Stimulated activated CD4-positive, alpha-beta T cell treated with anti-CD3 and anti-CD28 coated beads, Interleukin-2, amount 100 ng/mL, for 48 hours (primary cell): ENCODE measurements at regions not wholly inside any gene's neighbourhood (a gene's known extent, or its start where the extent isn't known, plus 50 kb on each side); places are given as distances from the start of the nearest gene placed in this dataset.
"Not testable (repeated sequence)": the region's sequence is repeated elsewhere in the genome, so short reads cannot be mapped to it uniquely, and the experiment has no call there.

Experiments
- DNase-seq, 2 donors: peaks; one replicate each; pipeline ENCODE4 v3.0.0-alpha.2; 2020

- DNase-seq = no peak
Observed at GRCh38 chr3:152583963-152584362, 251.0 kb upstream of the P2RY1 start.

DNA sequence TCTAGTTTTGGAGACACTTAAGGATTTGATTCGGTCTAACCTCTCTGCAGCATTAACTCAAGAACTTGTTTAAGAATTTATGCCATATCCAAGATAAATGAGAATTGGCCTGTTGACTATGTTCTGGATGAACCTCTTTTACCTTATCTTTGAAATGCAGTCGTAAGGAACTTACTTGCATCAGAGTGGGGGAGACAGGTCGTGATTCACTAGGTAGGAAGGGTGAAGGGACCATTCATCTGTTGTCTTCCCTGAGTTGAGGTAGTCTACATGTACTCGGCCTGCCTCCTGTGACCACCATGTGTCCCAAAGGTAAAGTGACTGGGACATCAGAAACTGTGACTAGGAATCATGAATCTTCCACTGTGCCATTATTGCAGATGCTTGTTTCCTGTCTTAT lies 248.0 kb upstream of the P2RY1 start:
- DNase-seq = no peak

GRCh38 chr3:152587861-152588260 lies 247.1 kb upstream of the P2RY1 start:
- DNase-seq = no peak

- DNase-seq = no peak
Observed at GRCh38 chr3:152589644-152590043, 245.3 kb upstream of the P2RY1 start.

- DNase-seq = no peak
Observed at GRCh38 chr3:152591515-152591914, 243.4 kb upstream of the P2RY1 start.

- DNase-seq = no peak
Observed at GRCh38 chr3:152593242-152593641, 241.7 kb upstream of the P2RY1 start.

DNA sequence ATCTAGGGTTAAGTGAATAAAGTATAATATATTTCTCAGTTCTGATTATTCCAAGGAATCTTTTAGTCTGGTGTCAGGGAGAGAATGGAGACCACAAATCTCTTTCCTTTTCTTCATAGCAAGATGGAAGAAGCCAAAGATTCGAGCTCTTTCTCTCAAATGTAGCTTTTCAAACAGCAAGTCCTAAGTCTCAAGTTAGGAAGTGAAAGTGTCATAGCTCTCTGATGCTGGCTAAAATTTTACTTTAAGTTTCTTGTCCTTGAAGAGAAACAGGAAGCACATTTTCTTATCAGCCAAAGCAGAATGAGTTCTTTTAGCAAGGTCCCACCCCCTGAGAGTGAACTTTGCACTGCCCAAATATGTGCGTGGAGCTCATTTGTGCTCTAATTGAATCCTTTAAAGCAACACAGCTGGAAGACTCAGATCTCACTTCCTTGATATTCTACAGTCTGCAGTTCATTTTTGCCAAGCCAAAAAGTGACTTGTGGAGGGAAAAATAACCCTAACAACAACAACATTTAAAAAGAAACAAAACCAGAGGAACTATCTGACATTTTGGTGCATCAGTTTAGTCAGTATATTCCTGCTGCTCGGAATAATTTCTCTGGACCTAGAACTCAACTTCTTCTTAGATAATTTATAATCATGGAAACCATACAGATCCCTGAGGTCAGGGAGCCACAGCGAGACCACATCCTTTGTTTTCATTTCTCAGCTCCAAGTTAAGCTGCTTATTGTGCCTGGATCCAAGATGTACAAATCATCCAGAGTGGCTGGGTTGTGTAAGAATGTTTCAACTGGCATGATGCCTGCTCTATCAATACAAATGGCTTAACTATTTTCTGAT lies 238.7 kb upstream of the P2RY1 start:
- DNase-seq = no peak

GRCh38 chr3:152596832-152597231 lies 238.1 kb upstream of the P2RY1 start:
- DNase-seq = not testable (repeated sequence)

DNA sequence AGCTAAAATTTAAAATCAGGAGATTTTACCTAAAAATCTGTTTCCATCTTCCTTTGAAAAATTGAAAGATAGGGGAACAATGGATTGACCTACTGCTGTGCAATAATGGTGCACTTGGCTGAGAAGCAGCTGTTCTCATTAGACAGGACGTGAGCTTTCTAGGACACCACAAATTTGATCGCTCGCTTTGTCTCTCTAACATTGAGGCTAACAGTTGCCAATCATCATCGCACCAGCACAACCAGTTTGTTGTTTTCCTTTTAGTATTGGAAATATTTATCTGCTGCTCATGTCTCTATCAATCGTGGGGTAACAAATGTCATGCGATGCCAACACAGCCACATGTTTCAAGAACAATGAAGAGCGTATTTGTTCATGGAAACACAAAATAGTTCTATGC lies 228.8 kb upstream of the P2RY1 start:
- DNase-seq = no peak

GRCh38 chr3:152607179-152607578 lies 227.8 kb upstream of the P2RY1 start:
- DNase-seq = no peak

DNA sequence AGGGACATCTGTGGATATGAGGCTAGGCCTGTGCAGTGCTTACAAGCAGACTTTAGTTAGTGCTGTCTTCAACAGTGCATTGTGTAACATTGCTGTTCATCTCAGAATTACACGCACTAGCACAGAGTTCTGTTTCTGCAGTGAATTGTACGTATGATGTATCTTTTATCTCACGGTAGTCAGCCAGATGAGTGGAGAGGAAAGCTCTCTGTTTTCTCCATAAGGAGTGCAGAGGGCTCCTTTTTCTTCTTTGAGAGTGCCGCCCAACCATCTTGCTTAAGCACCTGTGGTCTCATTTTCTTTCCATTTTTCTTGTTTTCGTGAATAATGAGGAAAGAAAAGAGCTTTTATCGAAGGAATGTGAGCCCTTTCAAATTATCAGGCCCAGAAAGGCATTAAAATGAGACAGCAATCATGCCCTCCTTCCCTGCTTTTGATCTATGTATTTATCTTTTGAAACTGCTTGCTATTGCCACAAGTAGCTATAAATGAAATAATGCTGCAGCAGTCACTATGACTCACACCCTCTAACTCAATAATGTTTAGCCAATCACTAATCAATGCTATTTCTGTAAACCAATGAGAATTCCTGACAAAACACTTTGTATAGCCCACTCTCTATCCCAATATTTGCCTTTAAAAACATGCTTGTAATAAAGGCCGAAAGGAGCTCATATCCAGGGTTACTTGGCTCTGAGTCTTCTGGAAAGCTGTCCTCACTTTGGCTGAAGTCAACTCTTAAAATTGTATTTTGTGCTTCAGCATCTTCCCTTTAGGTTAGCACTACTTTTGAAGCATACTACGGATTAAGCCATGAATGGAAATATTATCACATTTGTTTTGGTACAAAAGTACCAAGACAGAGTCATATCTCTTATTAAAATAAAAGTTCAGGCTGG lies 226.0 kb upstream of the P2RY1 start:
- DNase-seq = no peak

DNA sequence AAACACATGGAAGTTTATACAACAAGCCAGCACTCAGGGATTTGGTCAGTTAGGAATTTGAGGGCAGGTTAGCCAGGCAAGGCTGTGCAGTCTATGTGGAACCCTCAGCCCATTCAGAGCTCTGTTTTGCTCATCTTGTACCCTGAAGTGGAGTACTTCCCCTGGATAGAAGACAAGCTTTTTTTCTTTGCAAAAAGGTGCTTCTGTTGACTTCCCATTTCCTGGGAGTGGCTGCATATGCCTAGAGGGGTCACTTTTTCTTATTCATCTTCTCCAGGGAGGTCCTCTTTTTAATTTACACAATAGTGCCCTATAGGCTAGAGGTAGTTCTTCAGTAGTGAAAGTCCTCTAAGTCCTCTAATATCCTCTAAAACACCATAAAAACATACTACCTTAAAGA lies 225.0 kb upstream of the P2RY1 start:
- DNase-seq = no peak

DNA sequence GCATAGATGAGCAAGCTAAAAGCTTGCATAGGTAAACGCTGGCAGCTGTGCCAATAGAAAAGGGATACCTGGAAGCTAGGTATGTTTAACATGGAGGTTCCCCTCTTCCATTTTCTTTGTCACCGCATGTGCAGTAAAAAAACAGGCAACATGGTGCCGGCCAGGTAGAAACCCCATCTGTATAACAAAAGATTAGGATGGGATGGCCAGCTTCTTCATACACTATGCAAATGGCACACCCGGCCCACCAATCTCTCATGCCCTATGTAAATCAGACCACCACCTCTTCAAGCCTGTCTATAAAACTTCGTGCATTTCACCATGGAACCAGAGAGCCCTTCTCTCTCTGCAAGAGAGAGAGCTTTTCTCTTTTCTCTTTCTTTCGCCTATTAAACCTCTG lies 224.3 kb upstream of the P2RY1 start:
- DNase-seq = no peak

- no peak for DNase-seq
Observed at GRCh38 chr3:152611905-152612304, 223.0 kb upstream of the P2RY1 start.

GRCh38 chr3:152613851-152614250 lies 221.1 kb upstream of the P2RY1 start:
- no peak for DNase-seq

- DNase-seq = no peak
Observed at GRCh38 chr3:152615681-152616080, 219.2 kb upstream of the P2RY1 start.

- no peak for DNase-seq
Observed at GRCh38 chr3:152617609-152618008, 217.3 kb upstream of the P2RY1 start.

GRCh38 chr3:152618529-152618928 lies 216.4 kb upstream of the P2RY1 start:
- no peak for DNase-seq

DNA sequence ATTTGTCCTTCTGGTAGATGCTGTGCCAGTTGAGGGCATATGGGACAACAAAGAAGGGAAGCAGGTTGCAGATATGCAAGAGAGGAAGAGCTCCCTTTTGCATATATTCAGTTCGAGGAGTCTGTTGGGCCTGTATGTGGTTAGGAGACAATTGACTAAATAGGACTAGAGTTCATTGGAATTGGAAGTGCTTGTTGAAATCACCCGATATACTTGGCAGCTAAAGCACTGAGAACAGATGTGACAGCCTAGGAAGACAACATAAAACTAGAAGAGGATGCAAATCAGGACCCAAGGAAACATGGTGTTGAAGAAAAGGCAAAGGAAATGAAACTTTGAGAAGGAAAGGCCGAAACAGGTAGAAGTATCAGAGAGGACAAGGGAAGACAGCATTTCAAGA lies 215.2 kb upstream of the P2RY1 start:
- no peak for DNase-seq

DNA sequence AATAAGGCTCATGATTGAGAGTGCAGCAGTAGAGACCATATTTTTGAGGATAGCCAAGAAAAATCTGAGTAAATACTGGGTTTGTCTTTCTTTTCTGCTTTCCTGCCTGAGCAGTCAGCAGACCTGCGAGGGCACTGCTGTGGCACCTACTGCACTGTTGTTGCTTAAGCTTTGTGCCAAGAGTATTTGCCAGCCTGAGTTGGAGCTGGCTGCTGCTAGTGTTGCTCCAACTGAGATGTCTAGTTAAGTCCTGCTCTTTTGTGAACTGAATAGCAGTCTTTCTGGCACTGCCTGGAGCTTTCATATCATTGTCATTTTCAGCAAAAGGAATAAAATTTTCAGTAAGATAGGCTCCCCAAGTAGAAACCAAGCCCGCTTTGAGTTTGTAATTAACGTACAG lies 214.5 kb upstream of the P2RY1 start:
- no peak for DNase-seq

GRCh38 chr3:152621006-152621868 lies 213.7 kb upstream of the P2RY1 start:
- DNase-seq = no peak

DNA sequence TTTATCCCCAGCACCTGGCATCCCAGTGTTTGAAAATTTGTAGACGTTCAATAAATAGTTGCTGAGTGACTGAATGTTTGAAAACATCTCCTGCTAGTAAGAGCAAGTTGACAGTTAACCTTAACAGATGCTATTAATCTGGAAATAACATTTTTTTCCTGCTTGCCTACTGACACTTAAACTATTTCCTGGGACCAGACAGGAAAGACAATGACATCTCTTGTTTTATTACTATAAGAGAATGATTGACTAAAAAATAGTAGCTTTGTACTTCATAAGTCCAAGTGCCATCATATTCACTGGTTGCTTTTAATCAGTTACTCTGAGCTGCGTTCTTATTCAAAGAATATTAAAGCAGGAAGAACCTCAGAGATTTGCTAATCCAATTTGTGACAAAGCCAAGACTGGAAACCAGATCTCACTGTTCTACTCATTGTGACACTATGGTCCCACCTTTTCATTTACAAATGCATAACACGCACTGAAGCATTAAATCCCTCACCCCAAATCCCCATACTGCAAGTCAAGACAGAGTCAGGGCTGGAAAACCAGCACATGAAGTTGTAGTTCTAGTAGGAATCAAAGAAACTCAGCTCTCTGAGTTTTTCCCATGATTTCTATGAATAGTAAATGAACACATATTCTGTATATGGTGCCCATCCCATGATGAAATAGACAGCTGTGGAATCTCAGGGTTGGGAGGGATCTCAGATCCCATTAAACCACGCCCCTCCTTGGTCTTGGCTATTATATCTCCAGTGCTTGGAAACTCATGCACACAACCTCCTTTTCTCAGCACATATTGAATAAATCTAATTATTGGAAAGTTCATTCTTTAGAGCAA lies 212.7 kb upstream of the P2RY1 start:
- no peak for DNase-seq
